AG08395 (cell line): ENCODE measurements at regions not wholly inside any gene's neighbourhood (a gene's known extent, or its start where the extent isn't known, plus 50 kb on each side); places are given as distances from the start of the nearest gene placed in this dataset.
A peak's percentile ranks its signal among the peaks of the same experiment; 100 is the strongest.

ENCODE experiments used
- DNase-seq: peaks from one replicate; pipeline ENCODE4 v3.0.0; 2012; ENCODE audit warnings: mixed read lengths, low spot score

DNA sequence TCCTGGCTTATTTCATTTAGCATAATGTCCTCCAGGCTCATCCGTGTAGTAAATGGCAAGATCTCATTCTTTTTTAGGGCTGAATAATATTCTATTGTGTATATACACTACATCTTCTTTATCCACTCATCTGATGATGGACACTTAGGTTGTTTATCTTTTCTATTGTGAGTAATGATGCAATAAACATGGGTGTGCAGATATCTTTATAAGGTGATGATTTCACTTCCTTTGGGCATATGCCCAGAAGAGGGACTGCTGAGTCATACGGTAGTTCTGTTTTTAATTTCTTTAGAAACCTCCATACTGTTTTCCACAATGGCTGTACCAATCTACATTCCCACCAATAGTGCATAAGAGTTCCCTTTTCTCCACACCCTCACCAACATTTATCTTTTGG is 317.6 kb upstream of the CNKSR2 start:
- no peak for DNase-seq

DNA sequence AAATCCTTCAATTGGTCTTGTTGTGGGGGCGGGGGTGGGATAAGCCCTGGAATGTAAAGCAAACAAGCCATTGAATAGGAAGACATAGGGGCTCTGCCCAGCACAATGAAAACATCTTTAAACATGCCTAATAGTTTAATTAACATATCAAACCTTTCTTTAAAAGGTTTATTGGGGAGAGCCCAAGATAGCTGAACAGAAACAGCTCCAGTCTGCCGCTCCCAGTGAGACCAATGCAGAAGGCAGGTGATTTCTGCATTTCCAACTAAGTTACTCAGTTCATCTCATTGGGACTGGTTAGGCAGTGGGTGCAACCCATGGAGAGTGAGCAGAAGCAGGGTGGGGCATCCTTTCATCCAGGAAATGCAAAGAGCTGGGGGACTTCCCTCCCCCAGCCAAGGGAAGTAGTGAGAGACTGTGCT is 327.2 kb upstream of the CNKSR2 start:
- no peak for DNase-seq

DNA sequence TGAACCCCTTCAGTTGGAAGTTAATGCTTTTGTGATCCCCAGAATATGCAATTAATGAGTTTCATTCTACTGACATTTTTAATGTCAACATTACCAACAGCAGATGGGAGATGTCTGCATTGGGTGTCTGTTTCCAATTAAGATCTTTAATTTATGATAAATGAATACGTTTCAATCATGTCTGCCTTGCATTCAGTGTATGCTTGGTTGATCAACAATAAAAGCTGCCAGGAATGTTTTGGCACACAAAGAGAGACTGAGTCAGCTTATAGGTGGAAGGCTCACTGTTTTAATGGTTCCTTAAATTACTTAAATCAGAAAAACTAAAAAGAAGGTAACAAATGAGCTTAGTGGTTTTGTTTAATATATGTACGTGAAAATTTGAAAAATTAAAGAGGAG is 359.9 kb upstream of the CNKSR2 start:
- DNase-seq, result no peak

DNA sequence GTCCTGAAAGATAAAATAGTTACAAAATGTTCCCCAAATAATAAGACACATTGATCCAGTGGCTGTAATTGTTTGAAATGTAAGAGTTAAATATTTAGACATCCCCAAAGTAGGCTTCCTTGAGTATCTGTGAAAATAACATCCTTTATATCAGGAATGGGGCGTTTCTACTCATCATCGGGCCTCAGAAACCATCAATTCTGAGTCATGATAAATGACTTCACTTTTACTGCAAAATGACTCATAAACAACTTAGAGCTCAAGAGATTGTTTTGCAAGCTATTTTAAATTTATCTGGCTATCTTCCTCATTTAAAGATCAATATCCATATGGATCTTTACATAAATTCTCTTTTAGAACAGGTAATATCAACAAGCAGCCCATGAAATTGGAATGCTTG is 369.4 kb upstream of the CNKSR2 start:
- DNase-seq, result peak; percentile 13

DNA sequence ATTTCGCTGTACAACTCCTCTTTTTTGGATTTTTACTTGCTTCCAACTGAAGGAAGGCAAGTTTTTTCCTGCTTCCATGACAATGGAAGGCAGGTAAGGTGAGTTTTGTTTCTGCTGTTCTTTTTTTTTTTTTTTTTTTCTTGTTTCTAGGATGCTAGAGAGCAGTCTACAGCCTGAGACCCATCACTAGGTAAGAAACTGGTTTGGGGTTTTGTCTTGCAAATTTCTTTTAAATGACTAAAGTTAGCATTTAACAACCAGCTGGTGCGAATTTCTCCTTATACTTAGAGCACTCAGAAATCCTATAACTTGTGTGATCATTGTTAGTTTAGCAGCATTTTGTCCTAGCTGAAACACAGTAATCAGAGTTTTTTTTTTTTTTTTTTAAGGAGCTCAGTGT is 378.4 kb upstream of the CNKSR2 start:
- DNase-seq, result no peak

DNA sequence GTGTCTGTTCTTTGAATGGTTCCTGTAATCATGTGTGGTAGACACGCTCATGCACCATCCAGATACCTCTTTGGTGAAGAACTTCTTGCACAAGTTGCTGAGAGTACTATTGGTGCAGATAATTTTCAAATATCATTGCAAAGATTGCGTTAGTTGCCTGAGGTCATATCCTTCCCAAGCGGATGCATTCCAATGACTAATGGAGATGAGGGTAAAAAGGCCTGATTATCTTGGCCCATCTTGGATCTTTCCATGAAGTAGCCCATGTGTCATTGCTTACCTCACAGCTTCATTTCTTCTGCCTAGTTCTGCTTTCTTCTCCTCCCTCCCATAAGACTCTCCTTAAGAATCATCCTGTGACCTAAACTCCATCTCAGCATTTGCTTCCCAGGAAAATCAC is 384.9 kb upstream of the CNKSR2 start:
- DNase-seq, result no peak

DNA sequence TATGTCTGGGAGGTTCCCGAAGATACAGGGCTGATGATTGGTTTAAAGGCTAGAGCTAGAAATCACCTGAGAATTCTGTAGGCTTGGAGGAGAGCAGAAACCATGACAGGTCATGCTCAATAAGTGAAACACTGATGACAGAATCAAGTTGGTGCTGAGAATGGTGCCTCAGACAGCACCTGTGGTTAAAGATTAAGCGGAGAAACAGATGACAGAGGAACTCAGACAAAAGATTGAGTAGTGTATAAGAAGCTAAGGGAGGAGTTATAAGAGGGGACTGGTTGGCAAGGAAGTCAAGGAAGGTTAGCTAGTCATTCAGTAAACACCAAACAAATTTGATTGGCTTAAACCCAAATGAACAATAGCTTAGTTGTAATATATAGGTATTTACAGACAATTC is 385.4 kb upstream of the CNKSR2 start:
- no peak for DNase-seq

DNA sequence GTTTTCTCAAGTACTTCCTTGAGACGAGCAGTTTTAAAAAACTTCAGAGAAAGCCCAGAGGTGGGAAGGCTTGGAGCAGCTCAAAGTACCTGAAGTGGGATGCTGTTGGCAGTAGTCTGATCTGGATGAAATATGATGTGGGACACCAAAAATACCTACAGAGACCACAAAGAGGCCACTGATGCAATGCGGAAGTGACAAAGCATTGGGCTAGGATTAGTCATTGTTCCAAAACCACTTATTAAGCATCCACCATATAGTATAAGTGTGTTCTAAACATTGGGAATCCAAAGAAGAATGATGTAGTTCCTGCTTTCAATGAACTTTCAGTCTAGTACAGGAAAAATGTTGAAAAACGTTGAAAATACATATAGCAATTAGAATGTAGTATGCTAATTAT is 386.1 kb upstream of the CNKSR2 start:
- DNase-seq, result peak; percentile 14

DNA sequence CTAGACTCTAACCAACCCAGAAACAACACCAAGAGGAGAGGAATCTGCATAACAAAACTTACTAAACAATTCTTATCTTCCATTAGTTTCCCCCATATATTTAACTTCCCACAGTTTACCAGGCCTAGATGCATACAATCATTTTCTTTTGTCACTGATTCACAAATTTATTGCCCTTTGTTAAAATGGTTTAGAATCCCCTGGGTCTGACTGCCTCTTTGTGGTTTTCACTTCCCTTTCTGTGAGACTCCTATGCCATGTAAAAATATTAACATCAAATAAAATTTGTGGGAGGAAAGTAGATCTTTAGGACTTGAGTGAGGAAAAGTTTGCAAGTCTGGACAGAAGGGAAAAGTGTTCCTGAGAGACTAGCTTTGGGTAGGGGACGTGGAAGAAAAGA is 393.8 kb upstream of the CNKSR2 start:
- no peak for DNase-seq

DNA sequence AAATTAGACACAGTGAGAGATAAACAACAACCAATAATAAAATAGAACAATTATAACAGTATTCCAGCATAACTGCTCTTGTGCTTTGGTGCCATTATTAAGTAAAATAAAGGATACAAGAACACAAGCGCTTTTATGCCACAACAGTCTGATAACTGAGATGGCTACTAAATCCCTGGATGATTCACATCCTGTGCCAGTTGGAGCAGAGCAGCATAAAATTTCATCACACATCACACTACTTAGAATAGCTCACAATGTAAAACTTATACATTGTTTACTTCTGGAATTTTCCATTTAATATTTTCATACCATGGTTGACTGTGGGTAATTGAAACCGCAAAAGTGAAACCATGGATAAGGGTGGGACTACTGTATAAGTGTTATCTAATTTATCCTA is 399.9 kb upstream of the CNKSR2 start:
- DNase-seq, result no peak

DNA sequence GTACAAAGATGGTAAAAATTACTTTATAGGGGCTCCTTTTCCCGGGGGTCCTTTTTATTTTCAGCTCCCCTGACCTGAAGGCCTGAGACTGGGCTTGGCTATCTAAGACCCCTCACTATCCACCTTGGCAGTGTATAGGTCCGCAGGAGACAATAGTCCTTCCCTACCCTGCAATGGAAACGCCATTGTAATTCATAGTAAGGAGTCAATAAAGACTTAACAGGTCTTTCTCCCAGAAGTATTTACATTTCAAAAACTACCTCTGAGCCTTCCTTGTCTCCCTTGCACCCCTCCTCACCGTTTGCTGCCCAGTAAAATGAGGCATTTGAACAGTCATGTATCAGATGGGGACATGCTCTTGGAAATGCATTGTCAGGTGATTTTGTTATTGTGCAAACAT is 401.2 kb upstream of the CNKSR2 start:
- no peak for DNase-seq

DNA sequence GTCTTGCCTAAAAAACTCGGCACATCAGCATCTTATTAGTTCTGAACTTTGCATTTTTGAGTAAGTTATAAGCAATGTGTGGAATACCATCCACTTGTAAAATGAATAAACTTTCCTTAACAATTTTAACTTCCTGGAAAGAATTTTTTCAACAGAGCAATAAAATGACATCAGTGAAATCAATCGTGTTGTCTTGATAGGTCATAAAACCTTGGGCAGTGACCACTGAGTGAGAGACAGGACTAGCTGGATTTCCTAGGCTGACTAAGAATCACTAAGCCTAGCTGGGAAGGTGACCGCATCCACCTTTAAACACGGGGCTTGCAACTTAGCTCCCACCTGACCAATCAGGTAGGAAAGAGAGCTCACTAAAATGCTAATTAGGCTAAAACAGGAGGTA is 403.0 kb upstream of the CNKSR2 start:
- no peak for DNase-seq

DNA sequence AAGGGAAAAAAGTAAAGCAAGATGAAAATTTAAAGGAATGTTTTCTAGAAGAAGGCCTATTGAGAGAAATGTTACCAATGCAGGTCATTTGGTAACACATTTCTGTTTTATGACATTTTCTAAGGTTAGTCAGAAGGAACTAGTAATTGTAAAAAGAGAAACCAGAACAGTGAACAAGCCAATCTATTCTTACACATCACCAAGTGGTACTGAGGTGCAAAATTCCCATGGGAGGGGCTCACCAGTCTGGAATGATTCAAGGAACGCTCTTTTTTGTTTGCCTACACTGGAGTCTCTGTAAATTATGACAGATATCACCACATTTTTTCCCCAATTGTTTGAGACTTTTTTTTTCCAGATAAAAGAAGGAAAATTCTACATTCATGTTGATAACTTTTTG is 404.7 kb upstream of the CNKSR2 start:
- DNase-seq, result no peak

DNA sequence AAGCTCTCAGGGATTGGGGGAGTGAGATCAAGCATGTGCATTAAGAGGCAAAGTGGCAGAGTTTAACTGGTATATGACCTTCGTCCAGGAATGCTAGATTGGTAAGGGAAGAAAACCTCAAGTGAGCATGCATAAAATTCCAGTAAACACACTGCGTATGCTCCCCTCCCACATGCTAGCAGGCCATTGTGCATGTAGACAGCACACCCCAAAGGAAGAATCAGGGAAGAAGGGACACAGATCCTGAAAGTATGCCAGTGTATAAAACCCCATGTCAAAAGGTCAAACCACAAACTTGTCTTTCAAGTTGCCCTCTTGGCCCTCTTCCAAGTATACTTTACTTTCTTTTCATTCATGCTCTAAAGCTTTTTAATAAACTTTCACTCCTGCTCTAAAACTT is 405.2 kb upstream of the CNKSR2 start:
- DNase-seq, result no peak

DNA sequence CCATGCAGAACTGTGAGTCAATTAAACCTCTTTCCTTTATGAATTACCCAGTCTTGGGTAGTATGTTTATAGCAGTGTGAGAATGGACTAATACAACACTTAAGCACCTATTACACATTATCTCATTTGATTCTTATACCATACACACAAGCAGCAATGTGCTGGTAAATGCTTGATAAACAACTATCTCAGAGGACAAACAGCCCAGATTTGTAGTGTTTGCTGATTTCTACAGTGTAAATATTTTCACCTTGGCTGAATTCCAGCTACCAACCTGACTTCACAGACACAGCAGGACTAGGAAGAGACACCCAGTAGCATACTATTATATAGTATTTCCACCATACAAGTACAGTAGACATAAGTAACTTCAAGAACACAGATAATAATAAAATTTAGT is 406.5 kb upstream of the CNKSR2 start:
- DNase-seq, result no peak

DNA sequence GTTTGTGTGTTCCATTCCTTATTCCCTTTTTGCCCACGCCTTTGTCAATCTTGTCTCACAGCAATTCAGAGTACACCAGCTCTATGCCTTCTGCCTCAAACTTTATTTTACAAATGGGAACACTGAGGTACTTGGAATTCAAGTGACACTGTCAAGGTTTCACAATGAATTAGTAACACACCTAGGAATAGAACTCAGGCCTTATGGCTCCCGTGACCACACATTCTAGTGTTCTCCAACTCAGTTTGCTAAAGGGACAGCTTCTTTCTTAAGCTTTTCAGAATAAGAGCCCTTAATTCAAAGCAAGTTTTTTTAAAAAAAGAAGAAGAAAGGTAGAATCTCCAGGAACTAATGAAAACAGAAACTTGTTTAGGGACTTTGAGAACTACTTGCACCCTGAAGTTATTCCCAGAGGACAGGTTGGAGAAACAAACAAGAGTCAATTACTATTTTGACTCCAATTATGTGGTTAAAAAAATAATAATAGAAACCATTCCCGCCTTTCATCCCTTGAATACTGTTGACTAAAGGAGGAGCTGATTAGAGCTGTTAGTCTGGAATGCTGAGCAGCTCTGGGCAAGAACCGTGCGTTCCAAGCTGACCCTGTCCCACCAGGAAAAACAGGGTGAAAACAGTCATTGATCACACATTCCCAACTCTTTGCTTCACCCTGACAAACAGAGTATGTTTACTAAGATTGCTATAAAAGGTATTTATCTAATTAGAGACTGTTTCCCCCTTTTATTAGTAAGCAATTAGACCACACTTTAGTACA is 408.8 kb upstream of the CNKSR2 start:
- DNase-seq, result peak; percentile 10

DNA sequence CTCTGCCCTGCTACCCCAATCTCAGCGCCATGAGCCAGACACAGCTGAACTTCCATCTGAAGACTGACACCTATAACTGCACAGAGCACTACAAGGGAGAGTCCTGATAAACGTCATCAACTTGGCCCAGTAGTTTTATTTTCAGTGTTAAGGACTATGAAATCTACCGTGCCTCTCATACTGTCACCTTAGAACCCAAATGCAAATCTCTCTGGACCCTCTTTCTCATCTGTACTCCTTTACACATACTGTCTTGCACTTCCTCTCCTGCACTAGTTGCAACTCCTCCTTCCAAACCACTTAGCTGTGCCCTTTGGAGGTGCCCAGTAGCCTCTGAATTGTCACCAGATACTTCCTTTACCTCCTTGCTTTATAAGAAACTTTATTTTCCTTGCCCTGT is 420.2 kb upstream of the CNKSR2 start:
- no peak for DNase-seq

DNA sequence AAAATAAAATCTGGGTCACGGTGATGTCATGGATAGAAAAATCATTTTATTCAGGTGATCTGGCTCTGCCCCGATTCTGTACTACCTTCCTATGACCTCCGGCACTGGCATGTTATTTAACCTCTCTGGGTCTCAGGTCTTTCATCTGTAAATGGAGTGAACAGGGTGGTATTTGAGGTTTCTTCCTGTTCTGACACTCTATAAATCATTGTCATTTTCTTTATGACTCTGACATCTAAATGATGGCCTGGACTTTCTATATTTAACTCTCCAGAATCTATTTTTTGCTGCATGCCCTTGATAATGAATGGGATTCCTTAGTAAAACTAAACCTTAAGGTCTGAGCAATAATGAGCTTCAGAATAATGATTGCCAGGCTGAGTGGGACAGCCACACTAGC is 422.0 kb upstream of the CNKSR2 start:
- no peak for DNase-seq

DNA sequence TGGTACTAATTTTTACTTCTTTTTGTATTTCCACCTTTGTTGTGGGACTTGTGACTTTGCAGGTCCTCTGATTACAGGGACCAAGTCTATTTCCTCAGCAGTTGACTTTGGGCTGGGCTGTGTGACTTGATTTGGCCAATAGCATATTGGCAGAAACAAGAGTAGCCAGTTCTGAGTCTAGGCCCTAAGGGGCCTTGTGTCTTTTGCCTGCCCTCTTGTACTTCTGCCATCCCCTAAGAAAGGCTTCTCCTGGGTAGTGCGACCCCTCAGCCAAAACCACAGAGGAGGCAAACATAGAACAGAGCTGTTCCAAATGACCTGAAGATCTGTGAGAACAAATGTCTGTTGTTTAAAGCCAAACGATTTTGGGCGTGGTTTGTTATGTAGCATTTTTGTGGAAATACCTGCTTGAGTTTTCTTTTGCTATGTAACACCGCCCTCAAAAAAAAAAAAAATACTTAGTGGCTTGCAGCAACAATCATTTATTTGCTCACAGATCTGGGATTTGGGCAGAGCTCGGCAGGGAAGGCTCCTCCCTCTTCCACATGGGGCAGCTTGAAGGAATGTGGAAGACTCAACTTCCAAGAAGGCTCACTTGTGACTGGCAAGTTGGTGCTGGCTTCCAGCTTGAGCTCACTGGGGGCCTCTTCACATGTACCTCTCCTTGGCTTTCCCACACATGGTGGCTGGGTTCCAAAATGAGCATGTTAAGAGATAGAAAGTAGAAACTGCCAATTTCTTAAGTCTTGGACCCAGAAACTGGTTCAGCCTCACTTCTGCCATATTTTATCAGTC is 423.0 kb upstream of the CNKSR2 start:
- no peak for DNase-seq

DNA sequence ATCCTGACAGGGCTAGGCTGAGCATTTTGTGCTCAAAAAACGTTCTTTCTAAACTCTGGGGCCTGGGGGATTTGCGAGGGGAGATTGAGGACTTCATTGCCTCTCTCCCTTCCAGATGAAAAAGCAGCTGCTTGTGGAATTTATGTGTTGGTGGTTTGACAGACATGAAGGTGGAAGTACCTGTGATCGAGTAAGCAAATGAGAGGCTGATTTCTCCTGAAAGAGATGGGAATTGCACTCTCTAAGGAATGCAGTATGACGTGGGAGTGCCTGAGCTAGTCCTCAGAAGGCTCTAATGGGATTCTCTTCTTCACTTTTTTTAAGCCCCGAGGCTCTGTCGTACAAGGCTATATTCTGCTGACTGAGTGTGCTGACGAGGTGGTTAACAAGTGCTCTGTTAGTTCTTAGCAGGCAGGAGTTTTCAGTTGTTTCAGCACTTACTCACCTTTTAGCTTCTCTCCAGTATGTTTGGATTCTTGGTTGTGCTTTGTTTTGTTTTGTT is 426.8 kb upstream of the CNKSR2 start:
- DNase-seq, result no peak

DNA sequence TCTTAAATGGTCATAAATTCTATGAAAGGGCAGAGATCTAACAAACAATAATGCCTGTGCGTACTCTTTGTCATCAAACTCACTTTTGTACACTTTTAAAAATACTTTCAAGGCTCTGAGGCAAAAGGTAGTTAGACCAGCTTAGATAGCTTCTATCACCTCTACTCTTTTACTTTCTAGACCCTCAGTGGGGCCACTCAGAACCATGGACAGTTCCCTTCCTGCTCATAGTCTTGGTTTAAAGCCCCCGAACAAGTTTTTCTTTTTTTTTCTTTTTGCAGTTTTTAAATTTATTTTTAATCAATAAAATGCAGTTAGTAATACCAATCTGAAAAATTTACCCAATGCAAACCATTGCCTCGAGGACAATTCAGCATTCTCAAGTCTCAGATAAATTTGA is 460.5 kb upstream of the CNKSR2 start:
- DNase-seq, result no peak

DNA sequence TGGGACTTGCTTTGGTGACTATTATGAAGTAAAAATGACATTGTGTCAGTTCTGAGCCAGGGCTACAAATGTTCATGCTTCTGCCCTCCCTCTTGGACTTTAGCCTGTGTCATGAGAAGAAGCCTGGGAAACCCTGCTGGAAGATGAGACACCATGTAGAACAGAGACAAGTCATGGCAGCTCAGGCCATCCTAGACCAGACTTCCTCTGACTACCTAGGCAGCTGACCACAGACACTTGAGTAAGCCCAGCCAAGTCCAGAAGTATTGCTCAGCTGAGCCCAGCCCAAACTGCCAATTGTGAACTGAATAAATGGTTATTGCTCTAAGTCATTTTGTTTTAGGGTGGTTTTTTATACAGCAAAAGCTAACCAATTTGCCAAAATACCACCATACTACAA is 467.6 kb upstream of the CNKSR2 start:
- DNase-seq, result peak; percentile 37

DNA sequence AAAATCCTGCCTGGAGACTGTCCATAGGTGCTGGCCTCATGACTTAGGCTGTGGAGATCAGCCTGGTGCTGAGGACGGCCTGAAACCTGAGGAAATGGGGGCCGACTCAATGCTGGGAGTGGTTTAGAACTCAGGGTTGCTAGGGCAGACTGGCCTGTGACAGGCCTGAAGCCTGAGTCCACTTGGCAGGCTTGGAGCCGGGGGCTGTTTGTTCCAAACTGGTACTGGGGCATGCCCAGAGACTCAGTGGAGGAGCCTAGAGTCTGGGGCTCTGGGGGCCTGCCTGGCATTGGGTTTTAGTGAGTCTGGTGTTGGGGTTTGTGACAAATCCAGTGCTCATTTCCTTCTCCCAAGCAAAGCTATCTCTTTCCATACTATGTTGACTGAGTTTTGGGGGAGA is 489.7 kb upstream of the CNKSR2 start:
- DNase-seq, result no peak

DNA sequence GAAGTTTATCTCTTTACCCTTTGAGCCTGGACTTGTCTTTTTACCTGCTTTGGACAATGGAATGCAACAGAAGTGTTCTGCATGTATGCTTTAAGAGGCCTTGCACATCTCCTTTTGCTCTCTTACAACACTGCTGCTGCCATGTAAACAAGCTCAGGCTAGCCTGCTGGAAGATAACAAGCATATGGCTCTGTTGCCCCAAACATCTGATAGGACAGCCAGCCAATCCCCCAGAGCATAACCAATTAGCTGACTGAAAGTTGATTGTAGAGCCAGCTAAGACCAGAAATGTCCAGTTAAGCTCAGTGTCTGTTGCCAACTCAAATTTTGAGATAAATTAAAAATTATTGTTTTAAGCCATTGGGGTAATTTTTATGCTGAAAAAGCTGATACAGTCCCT is 510.6 kb upstream of the CNKSR2 start:
- no peak for DNase-seq
